Stimulated activated CD4-positive, alpha-beta T cell treated with anti-CD3 and anti-CD28 coated beads, TNF-alpha, amount 100 ng/mL, for 24 hours (primary cell): ENCODE measurements at regions not wholly inside any gene's neighbourhood (a gene's known extent, or its start where the extent isn't known, plus 50 kb on each side); places are given as distances from the start of the nearest gene placed in this dataset.
"Not testable (repeated sequence)": the region's sequence is repeated elsewhere in the genome, so short reads cannot be mapped to it uniquely, and the experiment has no call there.

Experiments used
- DNase-seq, 3 experiments: peaks; one replicate each; pipeline ENCODE4 v3.0.0-alpha.2; 2020; ENCODE audit warnings: low read depth in 3 of 3

DNA sequence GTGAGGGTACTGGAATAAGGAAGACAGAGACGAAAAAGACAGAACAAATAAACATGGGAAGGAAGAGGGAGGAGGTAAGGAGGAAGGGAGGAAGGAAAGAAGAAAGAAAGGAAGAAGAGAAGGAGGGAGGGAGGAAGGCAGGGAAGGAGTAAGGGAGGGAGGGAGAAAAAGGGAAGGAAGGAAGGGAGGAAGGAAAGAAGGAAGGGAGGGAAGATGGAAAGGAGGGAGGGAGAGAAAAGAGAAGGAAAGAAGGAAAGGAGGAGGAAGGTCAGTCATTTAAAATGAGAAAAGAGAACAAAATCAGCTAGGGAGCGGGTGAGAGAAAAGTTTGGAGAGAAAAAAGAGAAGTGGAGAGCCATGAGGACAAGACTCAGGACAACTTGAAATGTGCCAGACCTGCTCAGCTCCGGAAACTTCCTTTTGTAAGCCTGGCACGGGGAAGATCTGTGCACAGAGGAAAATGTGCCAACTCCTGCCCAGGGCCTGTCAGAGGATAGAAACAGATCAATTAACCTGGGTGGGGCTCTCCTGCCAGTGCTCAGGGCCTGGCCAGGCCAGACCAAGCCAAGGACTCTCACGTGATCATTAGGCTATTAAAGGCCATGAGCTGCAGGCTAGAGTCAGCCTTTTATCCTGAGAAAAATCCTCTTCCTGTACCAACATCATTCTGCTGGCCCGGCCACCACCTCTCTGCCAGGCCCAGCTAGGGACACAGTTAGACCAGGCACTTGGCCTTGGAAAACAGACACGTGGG, 50.1 kb upstream of the BCL6 start:
- DNase-seq, result no peak

GRCh38 chr3:187798126-187798525, 52.9 kb upstream of the BCL6 start:
- DNase-seq, result no peak

DNA sequence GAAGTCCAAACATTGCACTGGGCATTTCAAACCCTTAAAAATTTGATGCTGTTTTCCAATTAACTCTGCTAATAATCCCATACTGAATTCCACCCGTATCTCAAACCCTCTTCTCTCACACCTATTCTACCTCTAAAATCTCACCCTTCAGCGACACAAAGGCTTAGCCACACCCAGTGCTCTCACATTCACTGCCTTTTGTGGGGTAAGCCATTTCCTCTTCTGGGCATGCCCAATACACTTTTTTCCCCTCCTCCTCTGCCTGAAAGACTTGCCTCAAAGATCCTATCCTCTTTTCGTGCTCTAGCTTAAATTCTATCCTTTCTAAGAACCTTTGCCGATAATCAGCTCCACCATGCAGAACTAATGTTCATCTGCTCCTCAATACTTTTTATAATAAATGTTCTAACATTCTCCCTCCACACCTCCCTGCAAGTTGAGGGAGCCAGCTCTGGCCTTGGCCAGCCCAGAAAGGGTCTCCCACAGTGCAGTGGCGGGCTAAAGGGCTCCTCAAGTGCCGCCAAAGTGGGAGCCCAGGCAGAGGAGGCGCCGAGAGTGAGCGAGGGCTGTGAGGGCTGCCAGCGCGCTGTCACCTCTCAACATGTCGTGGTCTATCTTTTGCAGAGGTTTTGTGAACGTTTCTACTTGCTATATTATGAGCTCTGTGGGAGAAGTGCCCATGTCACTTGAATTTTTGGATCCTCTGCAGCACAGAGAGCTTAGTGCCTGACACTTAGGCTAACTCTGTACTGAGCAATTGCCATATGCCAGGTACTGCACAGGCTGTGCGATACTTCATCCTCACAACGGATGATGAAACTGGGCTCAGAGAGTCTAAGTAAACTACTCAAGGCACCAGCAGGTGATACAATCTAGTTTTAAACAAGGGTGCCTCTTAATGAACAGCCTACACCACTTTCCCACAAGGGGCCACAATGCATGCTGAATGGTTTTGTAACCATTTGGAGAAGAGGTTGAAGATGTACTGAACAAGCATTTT, 53.6 kb upstream of the BCL6 start:
- DNase-seq, result no peak

- DNase-seq, result no peak
These were observed 54.8 kb upstream of the BCL6 start for GRCh38 chr3:187799942-187800641.

DNA sequence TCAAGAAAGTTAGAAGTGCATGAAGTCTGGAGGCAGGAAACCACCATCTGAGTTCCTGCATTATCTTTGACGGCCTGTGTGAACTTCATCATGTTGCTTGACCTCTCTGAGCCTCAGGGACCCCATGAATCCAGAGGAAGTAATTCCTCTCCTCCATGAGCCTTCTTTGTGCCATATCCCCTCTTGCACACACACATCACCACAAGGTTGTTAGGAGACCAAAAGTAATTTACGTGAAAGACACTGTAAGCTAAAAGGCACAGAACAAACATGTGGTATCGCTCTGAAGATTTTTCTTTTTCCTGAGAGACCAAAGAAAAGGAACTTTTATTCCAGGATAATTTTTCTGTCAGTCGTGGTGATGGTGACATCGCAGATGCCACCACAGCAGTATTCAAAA, 55.9 kb upstream of the BCL6 start:
- DNase-seq, result no peak

- no peak for DNase-seq
These were observed 57.1 kb upstream of the BCL6 start for GRCh38 chr3:187802203-187802927.

- DNase-seq, result peak; percentile 42 to 67 (median 52)
These were observed 57.6 kb upstream of the BCL6 start for GRCh38 chr3:187802928-187803259.

GRCh38 chr3:187804120-187804744, 59.0 kb upstream of the BCL6 start:
- DNase-seq, result no peak

DNA sequence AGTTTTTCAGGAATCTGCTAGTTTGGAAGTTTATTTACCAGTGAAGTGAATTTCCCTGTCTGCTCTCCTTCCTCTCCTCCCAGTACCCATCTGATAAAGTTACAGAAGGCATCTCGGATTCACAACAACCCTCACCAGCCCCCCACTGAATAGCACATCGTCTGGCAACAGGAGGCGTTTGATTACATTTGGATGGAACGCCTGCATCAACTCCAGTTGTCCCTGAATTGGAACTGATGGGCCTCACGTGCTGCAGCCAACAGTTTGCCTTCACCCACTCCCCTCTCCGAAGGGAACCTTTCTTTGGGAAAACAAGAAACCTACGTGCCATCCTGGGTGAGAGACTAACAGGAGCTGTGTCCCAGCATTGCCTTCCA, 59.5 kb upstream of the BCL6 start:
- DNase-seq, result no peak

DNA sequence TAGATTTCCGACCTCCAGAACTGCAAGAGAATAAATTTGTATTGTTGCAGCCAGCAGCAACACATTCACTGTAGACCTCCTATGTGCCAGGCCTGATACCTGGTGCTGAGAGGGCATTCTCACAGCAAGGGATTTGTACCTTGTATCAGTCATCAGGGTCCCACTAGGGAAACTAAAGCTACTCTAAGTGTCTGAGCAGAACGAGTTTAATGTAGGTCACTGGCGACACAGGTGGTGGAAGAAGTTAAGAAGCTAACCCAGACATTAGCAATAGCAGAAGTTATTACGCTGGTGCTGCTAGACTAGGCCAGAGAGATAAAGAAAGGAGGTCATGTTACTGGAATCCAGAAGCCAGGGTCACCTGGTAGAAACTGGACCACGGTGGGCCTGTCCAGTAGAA, 60.5 kb upstream of the BCL6 start:
- no peak for DNase-seq

DNA sequence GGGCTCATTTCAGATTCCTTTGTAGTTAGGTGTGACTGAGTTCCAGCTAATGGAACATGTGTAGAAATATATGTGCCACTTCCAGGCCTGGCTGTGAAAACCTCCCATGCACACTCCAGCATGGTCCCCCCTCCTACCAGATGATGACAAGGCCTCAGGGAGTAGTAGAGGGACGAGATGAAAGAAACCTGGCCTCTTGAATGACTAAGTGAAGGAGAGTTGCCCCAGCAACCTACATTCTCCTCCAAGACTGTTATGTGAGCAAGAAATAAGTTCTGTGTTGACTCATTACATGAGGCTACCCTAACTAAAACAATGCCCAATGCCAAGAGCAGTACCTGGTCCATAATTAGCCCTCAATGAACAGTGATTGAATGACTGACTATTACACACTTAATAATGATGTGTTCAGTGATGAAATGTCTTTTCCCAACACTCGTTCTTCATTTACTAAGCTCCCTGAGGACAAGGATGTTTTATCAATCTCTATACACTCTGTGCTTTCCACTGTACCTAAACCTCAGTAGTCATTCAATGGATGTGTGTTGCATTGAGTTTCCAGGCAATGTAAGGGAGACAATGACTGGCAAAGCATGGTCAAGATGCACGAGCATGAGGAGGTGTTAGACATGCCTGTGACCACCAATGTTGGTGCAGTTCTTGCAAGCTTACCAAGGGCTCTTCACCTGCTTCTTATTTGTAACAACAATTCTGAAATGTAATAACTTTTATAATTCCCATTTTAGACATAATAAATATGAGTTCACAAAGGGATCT, 62.0 kb upstream of the BCL6 start:
- peak; percentile 27 to 55 (median 52) for DNase-seq

GRCh38 chr3:187808527-187808895, 63.2 kb upstream of the BCL6 start:
- no peak for DNase-seq

GRCh38 chr3:187809612-187809991, 64.3 kb upstream of the BCL6 start:
- no peak for DNase-seq

DNA sequence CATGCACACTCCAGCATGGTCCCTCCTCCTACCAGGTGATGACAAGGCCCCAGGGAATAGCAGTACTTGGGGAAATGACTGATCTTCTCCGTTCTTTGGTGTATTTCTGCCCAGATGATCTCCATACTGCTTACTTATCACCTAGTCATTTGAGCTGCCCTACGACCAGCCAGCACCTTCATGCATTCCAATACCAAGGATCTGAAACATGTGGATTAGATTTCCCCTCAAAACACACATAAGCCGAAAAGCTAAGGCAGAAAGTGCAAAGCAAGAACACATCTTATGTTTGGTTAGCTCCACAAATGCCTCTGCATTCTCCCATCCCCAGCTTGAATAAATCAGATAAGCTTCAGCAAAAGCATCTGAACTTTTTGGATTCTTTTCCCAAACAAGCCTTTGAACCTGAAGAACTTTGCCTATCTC, 64.8 kb upstream of the BCL6 start:
- no peak for DNase-seq

DNA sequence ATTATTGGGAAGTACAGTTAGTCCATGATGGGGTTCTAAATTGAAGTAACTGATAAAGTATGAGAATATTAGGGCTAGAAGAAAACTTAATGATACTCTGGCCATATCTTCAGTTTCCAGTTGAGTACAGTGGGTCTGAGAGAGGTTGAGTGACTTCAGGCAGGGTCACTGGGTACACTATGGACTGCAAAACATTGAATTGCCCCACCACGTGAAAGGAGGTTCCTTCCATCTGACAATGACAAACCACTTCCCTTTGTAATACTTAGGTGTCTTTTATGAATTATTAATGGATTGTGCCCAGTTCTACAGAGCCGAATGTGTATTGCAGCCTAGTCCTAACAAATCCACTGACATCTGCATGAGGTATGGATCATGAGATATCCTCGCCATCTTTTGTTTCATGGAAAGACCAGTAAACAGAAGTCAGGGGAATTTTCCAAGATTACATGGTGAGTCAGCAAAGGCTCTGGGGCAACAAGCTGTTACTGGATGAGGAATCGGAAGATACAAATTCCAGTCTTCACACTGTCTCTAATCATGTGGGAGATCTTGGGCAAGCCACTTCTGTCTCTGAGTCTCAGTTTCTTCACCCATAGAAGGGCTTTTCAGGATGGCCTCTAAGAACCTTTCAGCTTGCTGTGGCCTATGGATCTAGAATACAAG, 66.5 kb upstream of the BCL6 start:
- no peak for DNase-seq

DNA sequence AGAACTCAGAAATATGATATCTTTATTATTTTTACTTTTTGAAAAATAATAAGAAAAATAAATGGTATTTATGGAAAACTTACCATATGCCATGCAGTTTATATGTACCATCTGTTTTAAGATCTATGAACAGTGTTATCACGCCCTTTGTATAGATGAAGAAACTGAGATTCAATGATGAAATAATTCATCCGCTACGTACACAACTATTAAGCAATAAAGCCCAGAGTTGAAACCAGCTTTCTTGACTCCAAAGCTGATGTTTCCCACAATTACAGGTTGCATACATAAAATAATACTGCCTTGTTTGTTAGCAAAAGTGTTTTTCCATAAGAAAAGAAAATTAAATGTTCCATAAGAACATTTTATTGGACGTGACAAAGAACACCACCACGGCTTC, 67.2 kb upstream of the BCL6 start:
- DNase-seq, result no peak

DNA sequence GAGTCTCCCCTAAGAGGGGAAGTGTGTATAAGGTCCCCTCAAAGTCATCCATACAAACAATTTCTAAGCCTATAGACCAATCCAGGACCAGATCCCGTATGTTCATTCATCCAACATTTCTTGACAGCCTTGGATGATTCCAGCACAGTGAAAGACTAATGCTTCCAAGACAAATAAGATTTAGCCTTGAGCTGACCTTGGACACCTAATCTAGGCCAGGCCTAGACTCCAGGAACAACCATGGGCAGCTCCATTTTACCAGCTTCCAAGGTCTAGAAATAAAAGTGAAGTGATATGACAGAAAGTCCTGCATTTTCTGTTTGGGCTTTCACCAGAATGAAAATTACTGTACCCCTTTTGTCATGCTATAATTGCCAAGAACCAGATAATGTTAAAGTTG, 67.9 kb upstream of the BCL6 start:
- DNase-seq, result no peak

DNA sequence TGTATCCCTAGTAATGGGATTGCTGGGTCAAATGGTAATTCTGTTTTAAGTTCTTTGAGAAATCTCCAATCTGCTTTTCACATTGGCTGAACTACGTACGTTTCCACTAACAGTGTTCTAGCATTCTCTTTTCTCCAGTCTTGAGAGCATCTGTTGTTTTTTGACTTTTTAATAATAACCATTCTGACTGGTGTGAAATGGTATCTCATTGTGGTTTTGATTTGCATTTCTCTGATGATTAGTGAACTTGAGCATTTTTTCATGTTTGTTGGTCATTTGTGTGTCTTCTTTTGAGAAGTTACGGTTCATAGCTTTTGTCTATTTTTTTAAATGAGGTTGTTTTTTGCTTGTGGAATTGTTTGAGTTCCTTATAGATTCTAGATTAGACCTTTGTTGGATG, 72.5 kb upstream of the BCL6 start:
- DNase-seq, result not testable (repeated sequence)

- no peak for DNase-seq
These were observed 76.5 kb upstream of the BCL6 start for GRCh38 chr3:187821616-187822317.
